Muscle of arm (tissue), 1 donor: ENCODE measurements at regions not wholly inside any gene's neighbourhood (a gene's known extent, or its start where the extent isn't known, plus 50 kb on each side); places are given as distances from the start of the nearest gene placed in this dataset.

Experiments used
- DNase-seq: peaks from one replicate; pipeline ENCODE4 v3.0.0-alpha.2; 2013

DNA sequence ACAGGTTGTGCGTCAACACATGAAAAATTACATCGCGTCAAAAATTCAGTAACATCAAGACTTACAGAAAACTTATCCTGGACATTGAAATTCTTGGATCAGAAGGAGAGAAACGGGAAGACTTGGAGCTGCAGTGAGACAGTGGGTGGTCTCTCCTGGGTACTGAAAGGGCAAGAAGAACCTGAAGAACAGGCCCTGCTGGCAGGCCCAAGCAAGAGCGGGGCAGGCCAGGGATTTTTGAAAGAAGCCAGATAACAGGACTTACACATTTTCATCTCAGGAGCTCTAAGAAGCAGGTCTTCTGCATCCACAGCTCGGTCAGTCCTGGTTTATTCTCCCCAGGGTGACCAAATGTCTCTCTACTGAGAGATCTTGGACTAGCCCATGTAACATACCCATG lies 466.5 kb upstream of the SOX5 start:
- no peak for DNase-seq

DNA sequence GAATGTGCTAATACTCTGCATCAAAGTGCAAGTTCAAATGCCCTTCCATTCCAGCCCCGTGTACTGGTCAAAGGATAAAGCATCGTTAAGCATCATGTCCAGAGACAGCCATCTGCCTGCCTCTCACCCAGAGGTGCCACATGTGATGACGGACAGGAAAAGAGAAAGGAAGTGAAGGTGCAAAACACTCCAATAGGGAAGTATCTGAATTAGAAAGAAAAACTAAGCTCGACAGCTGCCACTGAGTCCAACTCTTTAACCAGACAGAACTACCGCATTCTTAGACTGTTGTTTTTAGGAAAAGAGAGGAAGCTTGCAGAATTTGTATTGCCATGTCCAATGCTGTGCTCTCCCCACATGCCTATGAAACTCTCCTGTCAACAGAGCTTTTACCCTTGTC lies 465.0 kb upstream of the SOX5 start:
- peak; percentile 1 for DNase-seq

DNA sequence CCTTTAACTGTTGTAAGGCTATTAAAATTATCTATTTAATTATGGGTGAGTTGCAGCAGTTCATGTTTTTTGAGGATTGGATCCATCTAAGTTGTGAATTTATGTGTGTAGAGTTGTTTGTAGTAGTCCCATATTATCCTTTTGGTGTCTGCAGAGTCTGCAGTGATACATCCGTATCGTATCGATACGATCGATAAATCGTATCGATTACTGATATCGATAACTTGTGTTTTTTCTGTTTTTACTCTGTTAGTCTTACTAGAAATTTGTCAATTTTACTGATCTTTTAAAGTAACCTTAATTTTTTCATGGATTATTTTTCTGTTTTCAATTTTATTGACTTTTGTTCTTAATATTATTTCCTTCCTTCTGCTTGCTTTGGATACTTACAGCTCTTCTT lies 462.5 kb upstream of the SOX5 start:
- no peak for DNase-seq

DNA sequence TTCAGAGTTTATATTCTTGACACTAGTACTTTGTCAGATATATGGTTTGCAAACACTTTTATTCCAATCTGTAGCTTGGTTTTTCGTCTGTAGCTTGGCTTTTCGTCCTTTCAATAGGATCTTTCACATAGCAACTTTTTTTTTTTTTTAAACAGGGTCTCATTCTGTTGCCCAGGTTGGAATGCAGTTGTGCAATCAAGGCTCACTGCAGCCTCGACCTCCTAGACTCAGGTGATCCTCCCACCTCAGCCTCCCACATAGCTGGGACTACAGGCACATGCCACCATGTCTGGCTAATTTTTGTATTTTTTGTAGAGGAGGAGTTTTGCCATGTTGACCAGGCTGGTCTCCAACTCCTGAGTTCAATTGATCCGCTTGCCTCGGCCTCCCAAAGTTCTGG lies 460.4 kb upstream of the SOX5 start:
- DNase-seq, result no peak

DNA sequence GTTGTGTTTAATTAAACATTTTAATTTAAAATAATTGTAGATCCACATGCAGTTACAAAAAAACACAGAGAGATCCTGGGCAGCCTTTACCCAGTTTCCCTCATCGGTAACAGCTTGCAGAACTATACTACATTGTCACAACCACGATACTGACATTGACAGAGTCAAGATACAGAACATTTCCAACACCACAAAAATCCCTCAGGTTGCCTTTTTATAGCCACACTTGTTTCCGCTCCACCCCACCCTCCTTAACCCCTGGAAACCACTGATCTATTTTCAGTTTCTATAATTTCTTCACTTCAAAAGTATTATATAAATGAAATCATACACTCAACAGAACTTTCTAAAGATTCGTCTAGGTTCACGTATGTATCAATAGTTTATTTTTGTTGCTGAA lies 458.8 kb upstream of the SOX5 start:
- DNase-seq, result no peak

DNA sequence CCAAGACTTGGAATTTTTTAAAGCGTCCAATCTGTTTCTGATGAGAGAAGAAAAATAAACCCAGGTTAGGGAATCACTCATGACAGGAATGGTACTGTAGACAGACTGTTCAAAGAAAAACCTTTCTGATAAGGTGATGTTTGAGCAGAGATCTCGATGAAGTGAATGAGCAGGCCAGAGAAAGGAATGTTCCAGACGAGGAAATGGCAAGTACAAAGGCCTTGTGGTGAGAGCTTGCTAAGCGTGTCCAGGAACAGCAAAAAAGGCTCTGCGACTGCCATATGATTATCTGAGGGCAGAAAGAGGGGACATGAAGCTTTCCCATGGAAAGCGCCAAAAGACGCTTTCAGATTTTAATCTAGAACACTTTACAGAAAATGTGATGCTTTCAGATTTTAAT lies 458.4 kb upstream of the SOX5 start:
- DNase-seq, result no peak

DNA sequence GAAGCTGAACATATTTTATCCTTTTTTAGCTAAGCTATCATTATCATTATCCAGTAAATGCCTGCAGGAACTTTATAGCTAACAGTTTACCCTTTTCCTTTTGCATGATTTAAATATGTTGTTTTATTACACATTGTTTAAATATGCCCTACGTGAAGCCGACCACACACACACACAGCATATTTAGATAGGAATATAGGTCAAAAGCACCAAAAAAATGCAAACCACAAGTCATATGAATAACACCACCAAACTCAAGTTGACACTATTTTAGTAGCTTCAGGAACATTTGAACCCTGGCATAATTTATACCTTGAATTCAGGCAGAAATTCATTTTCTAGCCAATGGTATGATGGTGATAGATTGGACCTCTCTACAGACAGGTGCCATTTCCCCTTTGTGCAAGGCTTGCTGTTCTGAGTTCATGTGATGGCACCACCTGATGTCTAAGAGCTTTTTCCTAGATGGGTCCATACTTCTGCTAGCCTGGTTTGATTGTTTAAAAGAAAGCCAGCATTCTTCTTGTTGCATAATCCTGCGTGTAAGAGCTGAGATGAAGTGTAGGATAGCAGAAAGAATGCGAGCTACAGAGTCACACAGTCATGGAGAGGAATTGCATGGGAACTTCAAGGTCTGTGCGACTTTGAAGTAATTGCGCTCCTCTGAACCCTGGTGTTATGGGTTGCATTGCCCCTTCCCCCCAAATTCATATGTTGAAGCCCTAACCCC lies 454.8 kb upstream of the SOX5 start:
- no peak for DNase-seq

DNA sequence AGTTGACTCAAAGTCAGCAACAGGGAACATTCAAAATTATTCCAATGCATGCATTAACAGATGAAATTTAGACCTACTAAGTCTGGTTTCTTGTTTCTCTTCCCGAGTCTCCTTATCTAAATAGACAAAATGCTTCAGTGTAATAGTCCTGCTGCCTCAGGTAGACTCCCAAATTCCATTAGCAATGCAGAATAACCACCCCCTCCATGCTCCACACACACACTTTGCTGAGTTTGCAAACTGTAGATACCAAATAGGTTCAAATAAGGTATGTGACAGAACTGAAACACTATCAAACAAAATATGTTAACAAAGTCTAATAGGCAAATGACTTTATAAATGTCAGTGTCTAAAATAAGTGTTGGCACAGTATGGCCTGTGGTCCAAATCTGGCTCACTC lies 451.1 kb upstream of the SOX5 start:
- no peak for DNase-seq

DNA sequence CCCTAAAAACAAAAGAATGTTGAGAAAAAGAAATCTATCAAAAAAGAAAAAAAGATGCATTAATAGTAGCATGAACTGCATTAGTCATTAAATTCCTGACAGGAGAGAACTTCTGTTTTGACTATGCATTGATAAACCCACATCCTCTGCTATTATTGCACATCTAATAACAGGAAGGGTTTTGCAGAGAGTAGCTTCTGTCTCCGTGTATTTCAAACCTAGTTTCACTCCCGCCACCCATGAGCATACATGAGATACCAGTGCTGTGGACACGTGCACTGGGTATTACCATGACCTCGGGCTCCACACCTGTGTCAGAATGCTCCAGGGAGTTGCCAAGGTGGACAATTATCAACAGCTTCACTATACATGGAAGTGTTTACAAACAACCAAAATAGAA lies 449.1 kb upstream of the SOX5 start:
- no peak for DNase-seq

DNA sequence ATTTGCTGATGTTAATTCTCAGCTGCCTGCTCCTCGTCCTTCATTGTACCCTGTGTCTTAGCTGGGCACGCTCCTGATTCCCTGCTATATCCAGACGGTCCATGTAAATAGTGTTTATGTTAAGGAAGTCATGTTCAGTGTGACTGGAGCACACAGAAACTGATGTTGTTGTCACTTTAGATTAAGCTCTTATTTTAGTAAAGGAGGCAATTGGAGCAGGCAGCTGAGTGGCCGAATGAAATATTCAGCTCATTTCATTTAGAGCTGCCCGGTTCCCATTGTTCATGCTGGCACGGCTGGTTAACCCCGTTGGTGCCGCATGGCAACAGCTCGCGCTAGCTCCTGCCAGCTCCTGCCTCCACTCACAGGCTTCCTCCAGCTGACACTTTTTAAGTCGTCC lies 446.8 kb upstream of the SOX5 start:
- no peak for DNase-seq

DNA sequence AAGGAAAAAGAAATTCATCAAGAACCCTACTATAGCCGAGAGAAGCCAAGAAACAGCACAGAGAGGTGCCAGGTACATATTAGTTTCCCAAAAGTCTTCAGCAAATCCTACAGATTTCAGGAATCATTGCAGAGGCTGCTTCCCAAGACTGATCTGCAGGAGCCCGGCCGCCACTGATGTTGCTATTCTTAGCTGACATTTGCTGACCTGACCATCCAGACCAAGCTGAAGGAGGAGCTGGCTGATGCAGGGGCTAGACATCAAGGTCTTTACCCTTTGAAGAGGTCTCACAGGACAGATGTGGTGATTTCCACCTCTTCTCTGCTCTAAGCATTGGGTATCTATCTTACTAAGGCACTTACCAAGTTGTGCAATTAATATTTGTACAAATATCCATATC lies 444.8 kb upstream of the SOX5 start:
- no peak for DNase-seq

DNA sequence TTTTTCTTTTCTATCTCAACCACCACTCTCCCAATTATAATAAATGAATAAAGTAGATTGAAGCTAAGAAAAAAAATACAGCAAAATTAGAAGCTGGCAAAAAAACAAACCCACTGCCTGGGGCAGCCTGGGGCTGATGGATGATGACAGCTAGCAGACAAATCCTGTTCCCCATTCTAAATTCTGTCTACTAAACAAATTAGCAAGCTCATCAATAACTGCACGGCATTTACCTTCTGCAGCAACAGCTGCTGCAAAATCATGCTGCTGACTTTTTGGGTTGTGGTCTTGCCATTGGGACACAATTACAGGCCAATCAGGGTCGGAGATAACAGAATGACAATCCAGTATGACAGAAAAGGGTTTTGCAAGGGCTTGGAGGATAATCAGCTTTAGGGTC lies 443.6 kb upstream of the SOX5 start:
- DNase-seq, result no peak

DNA sequence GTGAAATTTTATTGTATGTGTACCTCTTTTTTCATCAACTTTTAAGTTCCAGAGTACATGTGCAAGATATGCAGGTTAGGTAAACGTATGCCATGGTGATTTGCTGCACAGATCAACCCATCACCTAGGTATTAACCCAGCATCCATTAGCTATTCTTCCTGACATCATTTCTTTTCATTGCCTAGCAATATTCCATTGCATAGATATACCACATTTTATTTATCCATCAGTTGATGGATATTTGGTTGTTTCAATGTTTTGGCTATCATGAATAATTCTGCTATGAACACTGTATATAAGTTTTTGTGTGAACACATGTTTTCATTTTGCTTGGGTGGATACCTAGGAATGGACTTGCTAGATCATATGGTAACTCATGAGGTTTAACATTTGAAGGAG lies 439.9 kb upstream of the SOX5 start:
- DNase-seq, result no peak

DNA sequence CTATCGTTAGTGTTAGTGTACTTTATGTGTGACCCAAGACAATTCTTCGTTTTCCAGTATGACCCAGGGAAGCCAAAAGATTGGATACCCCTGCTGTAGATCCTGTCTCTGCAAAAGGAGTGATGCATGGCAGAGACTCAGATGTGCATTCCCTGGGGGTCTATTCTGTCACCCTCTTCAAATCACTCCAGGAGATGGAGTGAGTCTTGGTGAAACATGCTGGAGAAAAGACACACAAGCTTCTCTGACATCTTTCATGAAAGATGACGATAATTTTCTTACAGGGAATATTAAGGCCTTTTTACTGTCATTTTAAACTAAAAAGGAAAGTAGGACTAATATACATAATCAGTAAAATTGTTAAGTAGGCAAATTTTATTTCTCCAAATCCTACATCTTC lies 437.9 kb upstream of the SOX5 start:
- no peak for DNase-seq

DNA sequence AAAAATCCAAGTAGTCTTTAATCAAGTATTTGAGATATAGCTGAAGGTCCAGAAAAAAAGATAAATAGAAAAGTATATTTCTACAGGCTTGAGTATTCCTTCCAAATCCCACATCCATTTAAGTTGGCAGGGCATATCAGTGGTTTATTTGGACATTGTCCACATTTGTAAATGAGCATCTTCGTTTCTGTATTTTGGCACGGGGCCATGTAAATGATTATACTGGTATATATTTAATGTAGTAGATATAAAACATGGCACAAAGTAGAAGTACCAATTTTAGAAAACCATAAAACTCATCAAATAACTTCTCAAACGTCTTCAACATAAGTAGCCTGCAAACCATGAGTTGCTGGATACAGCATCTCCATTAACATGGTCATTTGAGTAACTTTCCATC lies 437.4 kb upstream of the SOX5 start:
- DNase-seq, result no peak

DNA sequence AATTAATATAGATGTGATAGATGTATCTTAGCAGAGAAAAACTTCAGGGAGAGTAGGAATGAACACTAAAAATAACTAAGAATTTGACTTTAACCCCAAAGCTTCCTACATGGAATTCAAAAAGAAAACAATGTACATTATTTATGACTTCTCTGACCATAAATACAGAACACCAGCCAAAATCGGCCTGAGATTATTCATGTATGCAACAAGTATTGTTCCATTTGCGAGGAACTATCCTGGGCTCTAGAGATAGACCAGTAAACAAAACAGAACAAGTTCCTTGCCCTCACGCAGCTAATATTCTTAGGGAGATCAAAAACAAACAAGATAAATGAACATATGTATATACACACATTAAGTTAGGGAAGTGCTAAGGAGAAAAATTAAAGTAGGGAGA lies 432.3 kb upstream of the SOX5 start:
- no peak for DNase-seq

DNA sequence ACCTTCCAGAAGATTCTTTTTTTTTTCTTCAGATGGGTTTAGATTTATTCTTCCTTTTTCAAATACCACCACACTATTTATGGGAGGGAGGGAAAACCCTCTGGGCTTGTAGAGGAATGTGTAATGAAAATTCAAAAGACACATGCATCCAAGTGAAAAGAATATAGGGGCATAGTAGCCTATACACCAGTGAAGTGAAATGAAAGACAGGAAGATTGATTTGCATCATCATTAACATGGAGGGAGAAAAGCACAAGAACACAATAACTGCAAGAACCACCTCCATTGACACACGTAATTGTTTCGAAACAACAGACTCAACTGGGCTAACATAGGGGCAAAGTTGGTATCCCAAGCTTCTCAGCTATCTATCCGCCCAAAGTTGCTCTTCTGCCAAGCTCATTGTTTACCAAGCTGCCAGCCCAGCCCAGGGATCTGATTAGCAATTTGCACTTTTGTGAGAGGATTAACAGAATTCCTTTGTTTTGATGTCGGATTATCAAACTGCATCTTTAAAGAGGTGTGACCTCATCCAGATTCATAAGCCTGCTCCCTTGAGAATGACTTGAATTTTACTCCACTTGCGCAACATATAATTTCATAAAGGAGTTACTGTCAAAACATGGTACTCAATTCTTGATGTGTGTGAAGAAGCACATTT lies 430.5 kb upstream of the SOX5 start:
- no peak for DNase-seq

DNA sequence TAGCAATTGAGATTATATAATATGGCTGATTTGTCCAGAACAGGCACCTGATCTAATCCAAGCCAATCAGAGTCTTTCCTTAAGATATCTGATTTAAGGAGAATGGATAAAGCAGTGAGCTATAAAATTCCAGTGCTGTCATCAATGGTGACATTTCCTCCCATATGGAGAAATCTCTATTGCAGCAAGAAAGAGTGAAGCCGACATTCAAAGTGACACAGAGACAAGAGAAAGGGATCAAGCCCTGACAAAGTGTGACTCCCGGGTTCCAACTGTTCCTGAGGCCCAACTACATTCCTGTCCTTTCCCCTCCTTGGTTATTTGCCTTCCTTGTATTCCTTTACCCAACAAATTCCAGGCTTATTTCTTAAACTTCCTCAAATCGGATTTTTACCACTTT lies 430.0 kb upstream of the SOX5 start:
- no peak for DNase-seq

DNA sequence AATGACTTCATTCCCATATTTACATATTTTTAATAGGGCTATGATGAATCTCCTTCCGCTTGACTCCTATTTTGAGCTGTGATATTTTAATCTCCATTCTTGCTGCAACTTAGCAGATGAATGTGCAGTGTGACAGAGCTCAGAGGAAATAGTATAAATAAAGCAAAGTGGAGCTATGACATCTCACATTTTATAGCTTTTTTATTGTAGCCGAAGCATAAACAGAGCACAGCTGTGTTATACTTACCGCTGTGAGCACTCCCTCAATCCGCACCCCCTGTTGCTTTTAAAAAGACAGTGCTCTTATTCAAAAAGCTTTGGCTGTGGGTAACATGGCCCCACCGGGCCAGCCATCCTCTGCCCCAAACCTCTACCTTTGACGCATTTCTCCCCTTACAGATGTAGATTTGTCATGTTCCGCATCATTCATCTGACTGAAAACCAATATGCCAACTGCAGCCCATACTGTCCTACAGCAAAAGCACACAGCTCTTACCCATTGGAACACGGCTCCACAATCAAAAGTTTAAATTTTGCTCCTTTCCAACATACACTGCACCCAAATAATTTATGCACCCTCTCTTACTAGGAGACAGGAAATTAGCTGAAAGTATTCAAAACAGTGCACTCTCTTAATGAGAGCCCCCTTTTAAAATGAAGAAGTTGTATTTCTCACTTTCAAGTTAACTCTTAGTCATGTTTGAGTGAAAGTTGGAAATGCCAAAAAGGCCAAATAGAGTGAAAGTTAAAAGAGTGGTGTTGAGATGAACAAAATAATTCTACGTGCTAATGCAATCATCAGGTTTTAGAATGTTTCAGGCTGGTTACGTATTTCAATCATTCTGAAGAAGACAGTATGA lies 429.3 kb upstream of the SOX5 start:
- no peak for DNase-seq

DNA sequence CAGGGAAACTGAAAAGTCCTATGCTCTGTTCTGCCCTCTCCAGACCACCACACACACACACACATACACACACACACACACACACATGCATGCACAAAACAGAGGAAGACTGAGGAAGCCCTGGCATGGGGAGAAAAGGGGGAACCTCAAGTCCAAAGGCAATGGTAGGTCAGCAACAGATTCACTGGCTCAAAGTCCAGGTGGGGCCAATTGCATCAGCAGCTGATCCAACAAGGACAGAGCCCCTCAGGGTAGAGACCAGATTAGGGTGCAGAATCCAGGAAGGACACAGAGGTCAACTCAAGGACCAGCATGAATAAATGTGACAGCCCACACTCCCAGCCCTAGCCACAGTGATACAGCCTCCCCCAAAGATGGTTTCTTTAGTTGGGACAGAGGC lies 425.0 kb upstream of the SOX5 start:
- DNase-seq, result no peak

DNA sequence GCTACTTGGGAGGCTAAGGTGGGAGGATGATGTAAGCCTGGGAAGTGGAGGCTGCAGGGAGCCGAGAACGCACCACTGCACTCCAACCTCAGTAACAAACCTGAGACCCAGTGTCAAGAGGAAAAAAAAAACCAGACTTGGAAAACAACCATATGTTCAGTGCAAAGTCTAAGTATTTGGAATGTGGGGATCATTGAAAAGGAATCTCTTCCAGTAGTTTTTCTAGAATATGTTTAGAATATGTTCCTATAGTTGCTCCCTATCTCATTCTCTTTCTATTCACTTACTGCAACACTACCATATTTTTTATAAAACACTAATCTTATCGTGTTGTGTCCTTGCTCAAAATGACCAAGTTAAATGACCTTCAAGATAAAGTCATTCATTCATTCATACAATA lies 423.5 kb upstream of the SOX5 start:
- DNase-seq, result no peak

DNA sequence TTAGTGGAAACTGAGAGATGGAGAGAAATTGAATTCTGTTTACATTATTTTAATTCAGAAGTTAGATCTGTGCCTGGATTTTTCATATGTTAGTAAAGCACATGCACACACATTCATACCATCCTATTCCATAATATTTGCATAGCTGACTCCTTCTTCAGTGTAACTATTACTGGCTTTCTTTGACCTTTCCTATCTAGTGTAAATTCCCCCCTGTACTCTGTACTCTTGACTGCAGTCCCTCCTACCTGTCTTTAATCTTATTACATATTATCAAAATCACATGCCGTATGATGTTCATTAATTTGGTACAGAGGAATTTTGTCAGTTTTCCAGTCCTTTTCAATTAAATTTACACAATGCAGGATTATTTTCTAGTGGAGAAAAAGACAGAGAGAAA lies 417.0 kb upstream of the SOX5 start:
- no peak for DNase-seq

DNA sequence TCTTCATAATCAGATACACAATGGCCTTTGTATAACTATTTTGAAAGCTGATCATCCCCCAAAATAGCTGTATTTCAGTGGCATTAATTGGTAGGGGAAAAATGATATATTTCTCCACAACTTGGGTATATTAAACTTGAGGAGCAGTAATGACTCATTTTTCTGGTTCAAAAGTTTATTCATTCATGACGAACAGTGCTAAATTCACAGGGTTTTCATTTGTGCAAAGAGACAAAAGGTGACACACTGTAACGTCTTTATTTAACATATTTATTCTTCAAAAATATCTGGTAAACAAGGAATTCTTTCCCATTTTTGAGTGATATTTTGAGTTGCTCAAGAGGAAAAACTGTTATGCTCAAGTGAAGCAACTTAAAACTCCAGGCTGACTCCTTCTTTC lies 415.5 kb upstream of the SOX5 start:
- no peak for DNase-seq
